Panc1 (cell line): ENCODE measurements at regions not wholly inside any gene's neighbourhood (a gene's known extent, or its start where the extent isn't known, plus 50 kb on each side); places are given as distances from the start of the nearest gene placed in this dataset.

Source experiments
- ATAC-seq: fragments of 200-7000 bp; cut with Tn5 transposase; 2 replicates; pipeline ENCODE4 v1.9.1; 2020; ENCODE audit warnings: mild to moderate bottlenecking, moderate library complexity
- BruUV-seq: library from RNA; stranded (reverse); fragments of 400-500 nt; replicated peaks from 2 replicates; lab custom pipeline; 2021; lab: Mats Ljungman, UMichigan
- CTCF ChIA-PET: fragments of 300-600 bp; sonication (Branson Sonifier 250); formaldehyde crosslinking; loops from one replicate; lab custom pipeline; 2022; ENCODE audit warnings: antibody characterized with exemption; lab: Charles Lee
- POLR2A ChIA-PET: fragments of 300-600 bp; sonication (Branson Sonifier 250); formaldehyde crosslinking; loops from one replicate; lab custom pipeline; 2022; ENCODE audit warnings: antibody characterized with exemption; lab: Charles Lee
- DNase-seq: peaks from one replicate; pipeline ENCODE4 v3.0.0-alpha.2; 2010; ENCODE audit warnings: low read depth, low spot score
- H3K27ac ChIP-seq: 2 replicates; pipeline ENCODE4 v1.5.1; 2011; ENCODE audit warnings: mild to moderate bottlenecking, low read length, inconsistent platforms
- H3K27me3 ChIP-seq: fragments of 200-500 bp; sonication (Bioruptor generic); 2 replicates; pipeline ENCODE4 v1.6.0; 2014; ENCODE audit warnings: low read length, inconsistent platforms; ENCODE audit not compliant: control insufficient read depth, insufficient read depth
- H3K36me3 ChIP-seq: fragments of 200-500 bp; sonication (Bioruptor generic); 2 replicates; pipeline ENCODE4 v1.5.1; 2014; ENCODE audit warnings: inconsistent platforms, mild to moderate bottlenecking, low read length, moderate library complexity; ENCODE audit not compliant: control insufficient read depth, insufficient read depth
- H3K4me1 ChIP-seq: 2 replicates; pipeline ENCODE4 v1.5.1; 2011; ENCODE audit warnings: inconsistent platforms, mild to moderate bottlenecking, low read length, moderate library complexity; ENCODE audit not compliant: control insufficient read depth, insufficient read depth
- H3K4me3 ChIP-seq, 2 experiments: 2 replicates each; pipeline ENCODE4 v1.5.1; 2011 to 2012; ENCODE audit warnings: low read depth in 2 of 2, low read length in 2 of 2, mild to moderate bottlenecking in 2 of 2, inconsistent platforms in 1 of 2, moderate library complexity in 1 of 2
- H3K9me3 ChIP-seq: fragments of 200-500 bp; sonication (Bioruptor generic); 2 replicates; pipeline ENCODE4 v1.5.1; 2014; ENCODE audit warnings: low read depth, mild to moderate bottlenecking, inconsistent platforms, low read length, moderate library complexity; ENCODE audit not compliant: control insufficient read depth, insufficient read depth
- CTCF ChIP-seq: fragments of 450-650 bp; IDR thresholded peaks from 2 replicates; pipeline ENCODE4 v1.5.1; 2017; ENCODE audit warnings: mild to moderate bottlenecking
- POLR2AphosphoS5 ChIP-seq: IDR thresholded peaks from 2 replicates; pipeline ENCODE4 v1.6.1; 2012; ENCODE audit warnings: mild to moderate bottlenecking, low read depth, low read length, moderate library complexity
- REST ChIP-seq, 2 experiments: IDR thresholded peaks; 2 replicates each; pipeline ENCODE4 v1.6.1; 2011 to 2012; ENCODE audit warnings: low read depth in 2 of 2, control low read depth in 1 of 2, low read length in 1 of 2, mild to moderate bottlenecking in 1 of 2, moderate library complexity in 1 of 2; ENCODE audit not compliant: insufficient read depth in 1 of 2
- SIN3A ChIP-seq: IDR thresholded peaks from 2 replicates; pipeline ENCODE4 v1.6.1; 2012; ENCODE audit warnings: low read depth, mild to moderate bottlenecking, low read length, moderate library complexity, borderline replicate concordance; ENCODE audit not compliant: insufficient read depth
- TCF7L2 ChIP-seq: IDR thresholded peaks from 2 replicates; pipeline ENCODE4 v1.6.1; 2011; ENCODE audit warnings: mild to moderate bottlenecking, low read depth, low read length, inconsistent platforms
- in situ Hi-C: cut with HindIII; loops from 2 replicates; pipeline ENCODE4 v1.10.0; 2016; ENCODE audit warnings: low sequenced_read_pairs, low pct_unique_long_range_greater_than_20kb
- intact Hi-C: fragments of 100-400 bp; cut with micrococcal nuclease; formaldehyde crosslinking; loops from one replicate; pipeline ENCODE4 v1.10.0; 2022; ENCODE audit not compliant: unreplicated experiment

GRCh38 chr1:98030976-98031375 lies 110.1 kb upstream of the DPYD start:
- no peaks in the 10 kb centered on the region for H3K27me3 ChIP-seq
- ATAC-seq (no peak), DNase-seq (no peak)
- intact Hi-C loops (no loop called here), in situ Hi-C loops (no loop called here)
- CTCF ChIA-PET, result no interaction called here
- no peak overlapping the region for H3K27ac ChIP-seq
- H3K36me3 ChIP-seq, result no peaks in the 10 kb centered on the region
- POLR2A ChIA-PET, result no interaction called here
- H3K4me3 ChIP-seq, result no peak overlapping the region
- BruUV-seq, result no TSS peak
- TF ChIP-seq TCF7L2 (no peak), REST (IDR thresholded peaks at IDR 0.05; ENCODE audit: insufficient read depth in 1 of 2, low read depth in 2 of 2, low read length in 1 of 2) (no peak), SIN3A (no peak), POLR2AphosphoS5 (no peak), CTCF (no peak)
- H3K9me3 ChIP-seq, result no peaks in the 10 kb centered on the region
- H3K4me1 ChIP-seq, result no peaks in the 10 kb centered on the region; the same call in 1 of the 2 replicates

GRCh38 chr1:98030483-98030882 lies 109.6 kb upstream of the DPYD start:
- intact Hi-C loops, result no loop called here
- in situ Hi-C loops, result no loop called here
- no peak for TF ChIP-seq TCF7L2
- TF ChIP-seq REST (IDR thresholded peaks at IDR 0.05; ENCODE audit: insufficient read depth in 1 of 2, low read depth in 2 of 2, low read length in 1 of 2), result no peak
- no peak for TF ChIP-seq SIN3A
- no peak for TF ChIP-seq POLR2AphosphoS5
- TF ChIP-seq CTCF, result no peak
- no peaks in the 10 kb centered on the region for H3K9me3 ChIP-seq
- H3K36me3 ChIP-seq, result no peaks in the 10 kb centered on the region
- ChIA-PET POLR2A (no interaction called here), CTCF (no interaction called here)
- ATAC-seq (no peak; the same call in 1 of the 2 replicates), DNase-seq (no peak)
- H3K4me3 ChIP-seq, result no peak overlapping the region
- no peak overlapping the region for H3K27ac ChIP-seq
- no peaks in the 10 kb centered on the region for H3K27me3 ChIP-seq
- no TSS peak for BruUV-seq
- no peaks in the 10 kb centered on the region; the same call in 1 of the 2 replicates for H3K4me1 ChIP-seq
